HG03460 (cell line): ENCODE measurements at regions not wholly inside any gene's neighbourhood (a gene's known extent, or its start where the extent isn't known, plus 50 kb on each side); places are given as distances from the start of the nearest gene placed in this dataset.

Experiments
- ATAC-seq: cut with Tn5 transposase; IDR thresholded peaks from one replicate; pipeline ENCODE4 v1.9.1; 2021; ENCODE audit not compliant: unreplicated experiment

- peak; percentile 87 for ATAC-seq
Observed at GRCh38 chr14:39912192-39913100, 480.2 kb upstream of the FBXO33 start.

GRCh38 chr14:39897657-39898056 is 465.4 kb upstream of the FBXO33 start:
- no peak for ATAC-seq

GRCh38 chr14:39890026-39890425 is 457.8 kb upstream of the FBXO33 start:
- no peak for ATAC-seq

- no peak for ATAC-seq
Observed at GRCh38 chr14:39884091-39884490, 451.9 kb upstream of the FBXO33 start.

- no peak for ATAC-seq
Observed at GRCh38 chr14:39880965-39881364, 448.7 kb upstream of the FBXO33 start.

- ATAC-seq = no peak
Observed at GRCh38 chr14:39880106-39880695, 448.0 kb upstream of the FBXO33 start.

- no peak for ATAC-seq
Observed at GRCh38 chr14:39877577-39878190, 445.5 kb upstream of the FBXO33 start.

GRCh38 chr14:39876916-39877315 is 444.7 kb upstream of the FBXO33 start:
- ATAC-seq = peak; percentile 50

- ATAC-seq = no peak
Observed at GRCh38 chr14:39875028-39875427, 442.8 kb upstream of the FBXO33 start.

- no peak for ATAC-seq
Observed at GRCh38 chr14:39873791-39874190, 441.6 kb upstream of the FBXO33 start.

- ATAC-seq = no peak
Observed at GRCh38 chr14:39868949-39869348, 436.7 kb upstream of the FBXO33 start.

- no peak for ATAC-seq
Observed at GRCh38 chr14:39868251-39868650, 436.0 kb upstream of the FBXO33 start.

GRCh38 chr14:39863441-39863840 is 431.2 kb upstream of the FBXO33 start:
- no peak for ATAC-seq

GRCh38 chr14:39861696-39862095 is 429.5 kb upstream of the FBXO33 start:
- ATAC-seq = no peak

- ATAC-seq = no peak
Observed at GRCh38 chr14:39861229-39861600, 429.0 kb upstream of the FBXO33 start.

GRCh38 chr14:39860596-39861228 is 428.5 kb upstream of the FBXO33 start:
- no peak for ATAC-seq

- no peak for ATAC-seq
Observed at GRCh38 chr14:39859314-39859713, 427.1 kb upstream of the FBXO33 start.

GRCh38 chr14:39857376-39858055 is 425.3 kb upstream of the FBXO33 start:
- no peak for ATAC-seq

- no peak for ATAC-seq
Observed at GRCh38 chr14:39853441-39853840, 421.2 kb upstream of the FBXO33 start.

- ATAC-seq = no peak
Observed at GRCh38 chr14:39851202-39851601, 419.0 kb upstream of the FBXO33 start.

- no peak for ATAC-seq
Observed at GRCh38 chr14:39847852-39848251, 415.6 kb upstream of the FBXO33 start.
